IMR-90 (cell line): ENCODE measurements at regions not wholly inside any gene's neighbourhood (a gene's known extent, or its start where the extent isn't known, plus 50 kb on each side); places are given as distances from the start of the nearest gene placed in this dataset.

ENCODE experiments used
- ATAC-seq: fragments of 200-7000 bp; cut with Tn5 transposase; 2 replicates; pipeline ENCODE4 v1.9.1; 2020; ENCODE audit warnings: low read depth, mild to moderate bottlenecking, moderate library complexity
- BruUV-seq: library from RNA; stranded (reverse); fragments of 400-500 nt; replicated peaks from 2 replicates; lab custom pipeline; 2021; lab: Mats Ljungman, UMichigan
- CTCF ChIA-PET: fragments of 300-600 bp; formaldehyde crosslinking; extraction: SDS; loops from one replicate; lab custom pipeline; 2021; ENCODE audit warnings: antibody characterized with exemption; lab: Yijun Ruan, JAX
- POLR2A ChIA-PET: fragments of 300-600 bp; sonication (Branson Sonifier 250); formaldehyde crosslinking; loops from one replicate; lab custom pipeline; 2022; ENCODE audit warnings: antibody characterized with exemption; ENCODE audit not compliant: unreplicated experiment; lab: Charles Lee
- DNase-seq: peaks from one replicate; pipeline ENCODE4 v3.0.0; 2013
- H2AFZ ChIP-seq: replicated peaks from 2 replicates; pipeline ENCODE3; 2013; ENCODE audit warnings: low read length, mild to moderate bottlenecking; ENCODE audit not compliant: poor library complexity
- H2AK5ac ChIP-seq: 2 replicates; pipeline ENCODE4 v1.6.1; 2013; ENCODE audit warnings: low read depth, low read length, inconsistent platforms
- H2AK9ac ChIP-seq: replicated peaks from 2 replicates; pipeline ENCODE3; 2013; ENCODE audit warnings: mild to moderate bottlenecking, low read depth, low read length, moderate library complexity; ENCODE audit not compliant: poor library complexity
- H2BK120ac ChIP-seq: 2 replicates; pipeline ENCODE4 v1.6.1; 2013; ENCODE audit warnings: low read depth, low read length, inconsistent platforms
- H2BK15ac ChIP-seq: 3 replicates; pipeline ENCODE4 v1.6.1; 2013; ENCODE audit warnings: low read depth, low read length, inconsistent platforms
- H2BK20ac ChIP-seq: 2 replicates; pipeline ENCODE4 v1.6.1; 2013; ENCODE audit warnings: low read depth, mild to moderate bottlenecking, inconsistent platforms, low read length, moderate library complexity
- H2BK5ac ChIP-seq: 2 replicates; pipeline ENCODE4 v1.6.1; 2013; ENCODE audit warnings: mild to moderate bottlenecking, low read depth, low read length, inconsistent platforms; ENCODE audit not compliant: poor library complexity, severe bottlenecking
- H3K14ac ChIP-seq: replicated peaks from 2 replicates; pipeline ENCODE4 v1.6.1; 2013; ENCODE audit warnings: low read depth, low read length, inconsistent platforms
- H3K18ac ChIP-seq: 2 replicates; pipeline ENCODE4 v1.6.1; 2013; ENCODE audit warnings: low read depth, low read length, control low read depth
- H3K23ac ChIP-seq: 2 replicates; pipeline ENCODE4 v1.6.1; 2013; ENCODE audit warnings: low read depth, low read length, inconsistent platforms
- H3K27ac ChIP-seq: 2 replicates; pipeline ENCODE4 v1.5.1; 2013; ENCODE audit warnings: mild to moderate bottlenecking, control low read depth, low read length; ENCODE audit not compliant: insufficient read depth
- H3K27me3 ChIP-seq: 2 replicates; pipeline ENCODE4 v1.6.1; 2013; ENCODE audit warnings: low read length; ENCODE audit not compliant: control insufficient read depth, insufficient read depth
- H3K36me3 ChIP-seq: 2 replicates; pipeline ENCODE4 v1.6.1; 2013; ENCODE audit warnings: low read length, mixed read lengths; ENCODE audit not compliant: control insufficient read depth, insufficient read depth
- H3K4ac ChIP-seq: 2 replicates; pipeline ENCODE4 v1.6.1; 2013; ENCODE audit warnings: low read depth, low read length, inconsistent platforms
- H3K4me1 ChIP-seq: 2 replicates; pipeline ENCODE4 v1.6.1; 2013; ENCODE audit warnings: low read length, mixed read lengths; ENCODE audit not compliant: control insufficient read depth, insufficient read depth
- H3K4me2 ChIP-seq: 2 replicates; pipeline ENCODE4 v1.6.1; 2013; ENCODE audit warnings: low read depth, mild to moderate bottlenecking, control low read depth, low read length, moderate library complexity
- H3K4me3 ChIP-seq: 2 replicates; pipeline ENCODE4 v1.5.1; 2013; ENCODE audit warnings: low read depth, mild to moderate bottlenecking, control low read depth, low read length, moderate library complexity; ENCODE audit not compliant: insufficient read depth
- H3K56ac ChIP-seq: 2 replicates; pipeline ENCODE4 v1.6.1; 2013; ENCODE audit warnings: low read length, inconsistent platforms; ENCODE audit not compliant: insufficient read depth; ENCODE audit errors: extremely low read depth
- H3K79me1 ChIP-seq, 2 experiments: 2 replicates each; pipeline ENCODE4 v1.6.1; 2013; ENCODE audit warnings: low read length in 2 of 2, inconsistent platforms in 1 of 2, low read depth in 1 of 2
- H3K9ac ChIP-seq: 2 replicates; pipeline ENCODE4 v1.6.1; 2013; ENCODE audit warnings: low read depth, low read length, control low read depth
- H3K9me1 ChIP-seq: 2 replicates; pipeline ENCODE4 v1.6.1; 2013; ENCODE audit warnings: low read length, inconsistent platforms; ENCODE audit not compliant: insufficient read depth
- H3K9me3 ChIP-seq: 2 replicates; pipeline ENCODE4 v1.6.1; 2013; ENCODE audit warnings: low read length; ENCODE audit not compliant: control insufficient read depth, insufficient read depth
- H4K20me1 ChIP-seq: 2 replicates; pipeline ENCODE4 v1.6.1; 2013; ENCODE audit warnings: low read length, inconsistent platforms; ENCODE audit not compliant: insufficient read depth
- H4K5ac ChIP-seq: 2 replicates; pipeline ENCODE4 v1.6.1; 2013; ENCODE audit warnings: mild to moderate bottlenecking, low read depth, low read length, control low read depth
- H4K8ac ChIP-seq, 2 experiments: 2 replicates each; pipeline ENCODE4 v1.6.1; 2013; ENCODE audit warnings: low read depth in 2 of 2, low read length in 2 of 2, control low read depth in 1 of 2, inconsistent platforms in 1 of 2
- H4K91ac ChIP-seq: 2 replicates; pipeline ENCODE4 v1.6.1; 2013; ENCODE audit warnings: low read depth, low read length, inconsistent platforms; ENCODE audit not compliant: insufficient read depth
- NFE2L2 ChIP-seq: fragments of 150-350 bp; IDR thresholded peaks from 2 replicates; pipeline ENCODE4 v1.6.1; 2016; ENCODE audit warnings: low read depth, mild to moderate bottlenecking, low read length
- WGBS, 2 experiments: methylation state at CpG; one replicate each; pipeline versions ENCODE4 v1.1.5 to v1.1.7; 2013; ENCODE audit warnings: missing lambda C conversion rate in 2 of 2; ENCODE audit not compliant: insufficient read length in 1 of 2; ENCODE audit errors: extremely low coverage in 2 of 2; 5-methylcytosine and 5-hydroxymethylcytosine counted together
- dilution Hi-C: fragments of 300-500 bp; cut with HindIII; formaldehyde crosslinking; loops from one replicate; pipeline ENCODE4 v1.14.3; 2018; ENCODE audit warnings: low sequenced_read_pairs; ENCODE audit not compliant: unreplicated experiment
- in situ Hi-C: fragments of 300-500 bp; cut with MboI; formaldehyde crosslinking; loops from 3 replicates; pipeline ENCODE4 v1.14.3; 2019; ENCODE audit warnings: low sequenced_read_pairs, inconsistent platforms, mixed read lengths
- intact Hi-C: fragments of 100-400 bp; cut with micrococcal nuclease; formaldehyde crosslinking; loops from 2 replicates; pipeline ENCODE4 v1.10.0; 2022

DNA sequence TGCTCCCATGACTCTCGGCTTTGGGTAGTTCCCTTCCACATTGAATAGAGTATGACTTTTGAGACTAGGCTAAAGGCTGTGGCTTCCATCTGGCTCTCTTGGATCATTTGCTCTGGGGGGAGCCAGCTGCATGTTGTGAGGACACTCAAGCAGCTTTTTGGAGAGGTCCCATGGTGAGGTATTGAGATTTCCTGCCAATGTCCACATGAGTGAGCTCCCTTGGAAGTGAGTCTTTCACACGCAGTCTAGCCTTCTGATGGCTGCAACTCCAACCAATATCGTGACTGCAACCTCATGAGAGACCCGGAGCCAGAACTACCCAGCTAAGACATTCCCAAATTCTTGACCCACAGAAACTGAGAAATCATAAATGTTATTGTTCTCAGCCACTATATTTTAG lies 127.7 kb upstream of the KAZN start:
- TF ChIP-seq NFE2L2: no peak
- dilution Hi-C loops (no loop called here), intact Hi-C loops (no loop called here), in situ Hi-C loops (no loop called here)
- Histone ChIP-seq H3K27ac (no peak overlapping the region), H2BK120ac (no peak overlapping the region), H2AK9ac (no peak overlapping the region), H2BK5ac (no peak overlapping the region), H2BK15ac (no peak overlapping the region), H3K18ac (no peak overlapping the region), H2BK20ac (no peak overlapping the region), H3K14ac (no peak overlapping the region), H3K79me1 (no peaks in the 10 kb centered on the region), H4K8ac (no peak overlapping the region), H3K23ac (no peak overlapping the region), H4K91ac (no peak overlapping the region), H3K9ac (no peak overlapping the region), H4K20me1 (no peaks in the 10 kb centered on the region), H3K4me2 (no peak overlapping the region), H2AFZ (no peak overlapping the region), H3K4ac (no peak overlapping the region), H3K9me1 (no peaks in the 10 kb centered on the region), H3K4me3 (no peak overlapping the region), H3K9me3 (no peaks in the 10 kb centered on the region), H3K36me3 (no peaks in the 10 kb centered on the region), H3K56ac (no peak overlapping the region), H4K5ac (no peak overlapping the region), H3K4me1 (no peaks in the 10 kb centered on the region), H2AK5ac (no peak overlapping the region), H3K27me3 (peaks cover 2% of the 10 kb centered on the region; the same call in 1 of the 2 replicates)
- DNase-seq (no peak), ATAC-seq (no peak)
- ChIA-PET CTCF (interaction anchor here (0.5 kb wide), 1 partner anchor 475 kb away, joined by 3 read pairs; no protein-coding TSS in a partner anchor), POLR2A (no interaction called here)
- no TSS peak for BruUV-seq
- WGBS, 2 experiments: 80% methylated on average over 1 of the region's 4 CpGs; no CpG with 5 or more reads in 1 of the 2 experiments
